ENCODE measurements at regions not wholly inside any gene's neighbourhood (a gene's known extent, or its start where the extent isn't known, plus 50 kb on each side); places are given as distances from the start of the nearest gene placed in this dataset.

DNA sequence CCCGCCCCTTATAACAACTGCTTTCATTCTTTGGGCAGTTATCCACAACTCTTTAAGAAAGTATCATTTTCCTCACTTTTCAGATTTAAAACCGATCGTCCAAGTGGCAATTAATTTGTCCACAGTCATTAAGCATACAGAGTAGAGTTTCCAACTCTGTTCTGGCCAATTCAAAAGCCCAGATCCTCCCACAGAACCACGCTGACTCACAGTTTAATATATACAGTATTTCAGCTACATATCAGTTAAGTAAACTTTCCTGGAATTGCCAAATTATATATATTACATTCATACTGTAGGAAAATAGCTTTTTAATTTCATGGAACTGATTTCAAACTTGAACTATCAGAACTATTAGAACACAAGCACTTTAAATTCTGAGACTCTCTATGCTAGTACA, 163.8 kb upstream of the ESRRG start:
- DNase-seq (ENCODE audit: low spot score): no peak

- no peak for DNase-seq (ENCODE audit: low spot score)
These were observed 161.5 kb upstream of the ESRRG start for GRCh38 chr1:216884614-216885229.

- no peak for DNase-seq (ENCODE audit: low spot score)
These were observed 160.3 kb upstream of the ESRRG start for GRCh38 chr1:216883518-216883917.

GRCh38 chr1:216881695-216882094, 158.5 kb upstream of the ESRRG start:
- DNase-seq (ENCODE audit: low spot score): no peak

DNA sequence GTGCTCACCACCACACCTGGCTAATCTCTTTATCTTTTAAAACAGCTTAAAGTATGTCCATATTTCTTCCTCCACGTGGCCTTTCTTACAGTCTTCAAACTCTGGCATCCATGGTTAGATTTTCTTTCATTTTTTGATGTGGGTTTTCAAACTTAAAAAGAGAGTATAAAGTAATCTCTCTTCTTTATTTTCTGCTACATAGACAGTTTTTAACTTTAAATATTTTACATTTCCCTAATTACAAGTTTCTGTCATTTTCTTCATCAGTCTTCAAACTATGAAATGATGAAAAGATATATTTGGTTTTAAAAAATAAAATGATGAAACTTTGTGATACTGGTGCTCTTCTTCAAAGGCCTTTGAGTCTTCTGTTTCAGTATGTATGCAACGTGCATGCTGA, 143.5 kb upstream of the ESRRG start:
- DNase-seq (ENCODE audit: low spot score): no peak

DNA sequence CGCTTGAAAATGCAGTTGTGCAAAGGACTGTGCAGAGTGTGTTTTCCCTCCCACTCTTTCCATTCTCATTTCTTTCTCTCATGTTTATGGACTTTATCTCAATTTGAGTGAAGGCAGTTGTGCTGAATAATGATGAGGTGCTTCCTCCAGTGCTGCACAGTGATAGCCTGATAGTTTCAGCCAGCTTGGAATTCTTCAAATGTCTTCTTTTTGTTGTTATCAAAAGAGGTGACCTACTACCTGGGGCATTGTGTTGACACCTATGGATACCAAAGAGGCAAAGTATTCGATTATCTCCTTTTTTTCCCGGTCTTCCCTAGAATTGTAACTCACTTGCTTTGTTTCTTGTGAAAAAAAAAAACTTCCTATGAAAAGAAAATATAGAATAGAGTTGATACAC, 132.6 kb upstream of the ESRRG start:
- DNase-seq (ENCODE audit: low spot score): no peak

DNA sequence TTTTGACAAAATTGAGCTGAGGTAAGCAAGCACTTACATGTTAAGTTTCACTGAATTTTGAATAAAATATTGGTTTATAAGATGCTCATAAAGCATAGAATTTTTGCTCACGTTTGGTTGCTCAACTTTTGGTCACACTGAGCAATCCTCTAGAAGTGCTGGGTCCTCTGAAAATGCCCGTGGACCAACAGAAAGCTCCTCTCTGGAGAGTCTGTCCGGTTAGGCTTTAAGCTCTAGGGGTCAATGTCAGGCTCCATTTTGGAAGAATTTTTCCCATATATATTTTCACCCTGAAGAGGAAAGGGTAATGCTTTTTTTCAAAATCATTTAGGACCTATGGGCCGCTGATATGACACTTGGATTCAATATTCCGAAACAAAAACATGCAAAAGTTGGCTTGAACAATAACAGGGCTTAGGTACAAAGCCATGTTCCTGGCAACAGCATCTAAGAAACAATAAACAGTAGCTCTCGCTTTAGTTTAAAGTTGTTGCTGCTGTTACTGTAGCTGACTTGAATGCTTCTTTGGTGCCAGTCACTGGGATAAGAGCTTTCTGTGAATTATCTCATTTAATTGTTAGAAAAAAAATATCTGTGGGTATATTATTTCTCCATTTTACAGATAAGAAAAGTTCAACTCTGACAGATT, 131.7 kb upstream of the ESRRG start:
- no peak for DNase-seq (ENCODE audit: low spot score)

GRCh38 chr1:216851073-216851472, 127.8 kb upstream of the ESRRG start:
- no peak for DNase-seq (ENCODE audit: low spot score)

- no peak for DNase-seq (ENCODE audit: low spot score)
These were observed 125.9 kb upstream of the ESRRG start for GRCh38 chr1:216849146-216849545.

GRCh38 chr1:216847397-216848036, 124.3 kb upstream of the ESRRG start:
- DNase-seq (ENCODE audit: low spot score): no peak

- DNase-seq (ENCODE audit: low spot score): no peak
These were observed 123.1 kb upstream of the ESRRG start for GRCh38 chr1:216846339-216846738.

GRCh38 chr1:216843409-216843808, 120.2 kb upstream of the ESRRG start:
- DNase-seq (ENCODE audit: low spot score): no peak

GRCh38 chr1:216841165-216841564, 117.9 kb upstream of the ESRRG start:
- no peak for DNase-seq (ENCODE audit: low spot score)

- no peak for DNase-seq (ENCODE audit: low spot score)
These were observed 113.1 kb upstream of the ESRRG start for GRCh38 chr1:216836316-216836715.

DNA sequence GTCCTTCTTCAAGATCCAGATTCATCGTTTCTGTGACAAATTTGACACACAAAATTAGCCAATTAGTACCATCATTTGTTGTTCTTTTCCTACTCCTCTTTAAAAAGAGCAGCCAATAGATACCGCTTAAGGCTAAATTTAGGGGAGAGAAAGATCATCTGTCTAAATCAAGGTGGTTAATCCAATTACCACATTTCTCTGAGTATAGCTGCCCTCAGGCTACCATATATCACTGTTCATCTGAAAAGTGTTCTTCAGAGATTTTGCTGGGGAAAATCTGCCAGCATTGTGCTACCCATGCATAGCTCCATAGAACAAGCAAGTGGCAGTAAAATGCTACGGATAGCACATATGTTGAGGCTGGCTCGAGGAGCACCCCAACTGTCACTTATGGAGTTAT, 110.3 kb upstream of the ESRRG start:
- no peak for DNase-seq (ENCODE audit: low spot score)

DNA sequence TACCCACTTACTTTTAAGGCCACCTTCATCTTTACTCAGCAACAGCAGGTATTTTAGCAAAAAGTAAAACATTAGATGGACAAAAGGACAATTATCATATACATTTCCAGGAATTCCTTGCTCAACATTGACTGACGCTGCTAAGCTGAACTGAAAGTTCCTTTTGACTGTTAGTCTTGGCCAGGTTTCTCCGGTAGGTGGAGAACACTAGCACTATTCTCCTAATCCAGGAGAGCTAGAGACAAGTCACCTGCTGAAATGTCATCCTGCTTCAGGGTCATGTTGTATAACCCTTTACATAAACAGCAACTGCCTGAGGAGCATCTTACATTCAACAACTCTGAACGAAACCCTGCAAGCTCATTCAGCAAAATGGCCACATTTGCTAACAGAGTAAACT, 109.0 kb upstream of the ESRRG start:
- no peak for DNase-seq (ENCODE audit: low spot score)

DNA sequence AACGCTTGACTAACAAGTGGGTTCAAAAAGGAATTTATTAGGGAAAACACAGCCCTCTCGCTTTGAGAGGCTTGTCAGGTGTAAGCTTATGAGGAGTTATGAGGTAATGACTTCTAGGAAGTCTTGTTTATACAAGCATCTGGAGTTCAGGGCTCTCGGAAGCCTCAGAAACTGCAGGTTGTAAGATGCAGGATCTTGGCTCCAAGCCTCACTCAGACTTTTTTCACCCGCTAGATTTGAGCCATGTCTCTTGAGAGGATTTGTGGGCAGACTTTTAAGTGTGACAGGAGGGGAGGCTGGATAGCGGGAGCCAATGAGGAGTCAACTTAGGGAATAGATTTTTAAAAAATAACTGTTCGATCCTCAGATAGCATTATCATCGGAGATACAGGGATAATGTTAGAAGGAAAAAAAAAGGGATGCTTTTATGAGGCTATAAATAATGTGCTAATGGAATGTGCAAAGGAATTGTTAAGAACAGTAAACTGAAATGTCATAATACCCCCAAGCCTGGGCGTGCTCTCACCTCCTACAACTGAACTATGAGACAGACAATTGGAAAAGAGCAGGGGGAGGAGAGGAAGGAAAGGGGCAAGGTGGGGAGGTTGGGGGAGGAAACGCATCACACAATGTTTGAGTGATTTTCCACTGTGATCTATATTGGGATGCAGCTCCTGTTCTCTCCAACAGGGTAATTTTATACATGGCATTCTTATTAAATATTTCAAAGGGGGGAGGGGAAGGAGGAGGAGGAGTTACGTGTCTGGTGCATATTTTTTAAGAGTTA, 107.4 kb upstream of the ESRRG start:
- DNase-seq (ENCODE audit: low spot score): no peak

GRCh38 chr1:216827251-216827650, 104.0 kb upstream of the ESRRG start:
- DNase-seq (ENCODE audit: low spot score): no peak

DNA sequence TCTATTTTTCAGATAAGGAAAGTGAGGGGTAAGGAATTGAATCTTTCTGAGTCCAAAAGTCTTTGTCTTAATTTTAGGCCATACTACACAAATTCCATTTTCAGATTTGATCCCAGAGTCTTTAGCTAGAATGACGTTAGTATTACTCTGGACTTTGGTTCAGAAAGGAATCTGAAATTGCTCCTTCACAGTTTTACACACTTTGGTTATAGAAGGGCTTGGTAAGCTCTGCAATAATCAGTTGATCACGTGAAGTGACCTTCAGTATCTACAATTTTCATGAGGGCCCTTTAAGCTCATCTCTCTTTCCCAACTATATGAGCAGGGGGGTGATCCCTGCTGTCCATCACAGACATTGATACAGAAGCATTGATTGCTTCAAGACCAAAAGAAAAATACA, 103.4 kb upstream of the ESRRG start:
- no peak for DNase-seq (ENCODE audit: low spot score)

GRCh38 chr1:216826214-216826613, 103.0 kb upstream of the ESRRG start:
- DNase-seq (ENCODE audit: low spot score): no peak

GRCh38 chr1:216825557-216825956, 102.3 kb upstream of the ESRRG start:
- DNase-seq (ENCODE audit: low spot score): no peak

GRCh38 chr1:216824511-216824910, 101.3 kb upstream of the ESRRG start:
- no peak for DNase-seq (ENCODE audit: low spot score)

DNA sequence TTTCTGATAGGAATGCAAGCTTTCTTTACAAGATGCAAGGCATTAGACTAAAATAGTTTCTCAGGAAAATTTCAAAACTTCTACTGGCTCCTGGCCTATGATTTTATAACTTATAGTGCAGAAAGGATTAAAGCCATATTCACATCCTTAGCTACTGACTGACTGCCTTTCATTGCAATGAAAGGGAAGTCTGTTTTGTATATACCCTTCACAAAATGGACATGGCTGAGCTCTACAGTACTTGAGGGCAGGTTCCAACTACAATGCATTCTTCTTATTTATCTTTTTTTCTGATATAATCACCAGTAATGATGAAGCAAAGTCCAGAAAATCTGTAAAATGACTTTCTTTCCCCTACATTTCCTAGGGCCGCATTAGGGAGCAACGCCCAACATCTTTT, 100.5 kb upstream of the ESRRG start:
- no peak for DNase-seq (ENCODE audit: low spot score)

Measured in H4 (cell line).